Stimulated activated CD4-positive, alpha-beta T cell treated with anti-CD3 and anti-CD28 coated beads, Interleukin-2, amount 100 ng/mL, for 24 hours (primary cell): ENCODE measurements at regions not wholly inside any gene's neighbourhood (a gene's known extent, or its start where the extent isn't known, plus 50 kb on each side); places are given as distances from the start of the nearest gene placed in this dataset.
"Not testable (repeated sequence)": the region's sequence is repeated elsewhere in the genome, so short reads cannot be mapped to it uniquely, and the experiment has no call there.

Experiments used
- DNase-seq, 2 donors: peaks; one replicate each; pipeline ENCODE4 v3.0.0-alpha.2; 2020

DNA sequence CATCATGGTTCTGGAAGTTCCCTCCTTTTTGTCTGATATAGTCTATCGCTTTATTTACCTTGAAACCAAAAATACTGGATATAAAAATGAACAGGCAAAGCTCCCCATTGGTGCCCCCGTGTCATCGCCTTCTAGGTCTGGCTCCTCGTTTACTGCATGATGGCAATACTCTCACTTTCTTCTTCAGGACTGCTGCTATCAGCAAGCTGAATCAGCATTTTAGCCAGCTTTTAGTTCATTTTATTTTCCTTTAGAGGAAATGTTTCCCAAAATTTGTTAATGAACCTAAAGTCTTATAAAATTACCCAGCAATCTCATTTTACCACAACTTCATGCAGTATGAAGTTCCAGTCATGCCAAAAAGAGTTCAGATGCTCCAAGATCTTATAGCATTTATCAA lies 80.5 kb downstream of the ZIC3 start:
- no peak for DNase-seq

DNA sequence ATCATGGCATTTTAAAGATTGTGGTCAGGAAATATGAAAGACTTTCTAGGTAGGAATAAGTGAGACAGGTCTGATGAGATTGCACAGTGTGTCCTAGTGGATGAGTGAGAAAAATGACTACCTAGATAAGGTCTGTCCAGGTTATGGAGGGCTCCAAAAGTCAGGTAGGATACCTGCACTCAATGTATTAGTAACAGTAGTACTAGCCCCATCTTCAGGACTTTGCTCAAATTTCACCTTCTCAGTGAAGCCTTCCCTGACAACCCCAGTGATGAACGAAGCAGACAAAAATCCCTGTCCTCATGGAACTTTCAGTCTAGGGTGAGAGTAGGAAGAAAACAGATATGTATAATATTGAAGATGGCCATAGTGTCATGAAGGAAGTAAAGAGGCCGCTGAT lies 85.7 kb downstream of the ZIC3 start:
- DNase-seq: no peak

DNA sequence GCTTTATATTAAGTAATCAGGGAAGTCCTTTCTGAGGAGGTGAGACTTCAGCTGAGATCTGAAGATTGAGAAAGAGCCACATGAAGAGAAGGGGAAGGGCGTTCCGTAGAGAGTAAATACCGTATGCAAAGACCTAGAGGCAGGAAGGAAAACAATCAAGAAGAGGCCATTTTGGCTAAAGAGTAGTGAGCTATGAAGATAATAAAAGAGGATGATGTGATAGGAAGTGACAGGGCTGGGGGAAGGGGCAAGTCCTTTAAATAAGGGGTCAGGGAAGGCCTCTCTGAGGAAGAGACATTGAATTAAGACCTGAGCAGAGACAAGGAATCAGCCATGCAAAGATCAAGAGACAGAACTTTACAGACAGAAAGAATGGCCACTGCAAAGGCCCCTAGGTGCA lies 86.2 kb downstream of the ZIC3 start:
- DNase-seq: no peak

DNA sequence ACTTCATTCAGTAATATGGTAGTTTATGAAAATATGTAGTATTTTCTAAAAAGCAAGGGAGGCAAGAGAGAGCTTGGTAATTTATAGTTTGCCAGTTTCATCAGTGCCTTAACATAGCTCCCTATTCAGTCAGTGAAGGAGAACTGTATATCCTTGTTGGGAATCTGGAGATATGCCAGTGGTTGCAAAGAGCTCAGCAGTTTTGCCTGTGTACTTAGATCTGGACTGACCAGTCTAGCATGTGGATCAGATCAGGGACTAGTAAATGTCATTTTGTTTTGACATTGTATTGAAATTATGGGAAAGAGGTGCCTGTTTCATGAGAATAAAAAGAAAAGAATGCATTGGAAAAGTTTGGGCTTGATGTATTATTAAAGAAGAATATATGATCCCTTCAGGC lies 88.6 kb downstream of the ZIC3 start:
- DNase-seq: no peak

DNA sequence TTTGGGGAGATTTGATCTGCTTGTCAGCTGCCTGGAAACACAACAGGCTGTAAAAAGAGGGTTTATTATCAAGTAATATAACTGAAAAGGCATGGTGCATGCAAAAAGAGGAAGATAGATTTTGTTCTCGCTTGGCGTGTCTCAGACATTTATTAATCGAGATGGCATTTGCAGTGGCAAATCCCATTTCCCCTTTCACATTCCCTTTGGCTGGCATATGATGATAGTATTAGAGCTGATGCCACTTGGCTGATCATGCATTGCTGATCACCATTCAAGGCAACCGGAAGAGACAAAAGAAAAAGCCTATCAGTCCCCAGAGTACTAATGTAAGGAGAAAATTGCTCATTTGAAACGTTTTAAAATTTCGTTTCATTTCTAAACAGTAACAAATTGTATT lies 101.8 kb downstream of the ZIC3 start:
- DNase-seq: no peak

DNA sequence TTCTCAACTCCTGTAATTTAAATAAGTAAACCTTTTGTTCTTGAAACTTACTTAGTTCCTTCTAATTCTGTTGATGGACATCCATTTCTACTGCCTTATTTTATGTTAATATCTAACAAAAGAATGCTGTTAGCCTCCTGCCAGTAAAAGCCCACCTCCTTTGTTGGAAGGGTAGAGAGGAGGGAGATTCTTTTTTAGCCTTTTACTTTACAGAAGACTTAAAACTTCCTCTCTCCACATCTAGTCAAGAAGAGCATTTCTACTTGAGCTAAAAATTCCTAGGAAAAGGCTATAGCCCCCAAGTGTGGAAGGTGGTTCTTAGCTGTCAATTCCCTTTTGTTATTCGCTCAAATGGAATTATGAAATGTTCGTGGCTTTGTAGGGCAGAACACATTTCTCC lies 118.7 kb downstream of the ZIC3 start:
- no peak for DNase-seq

DNA sequence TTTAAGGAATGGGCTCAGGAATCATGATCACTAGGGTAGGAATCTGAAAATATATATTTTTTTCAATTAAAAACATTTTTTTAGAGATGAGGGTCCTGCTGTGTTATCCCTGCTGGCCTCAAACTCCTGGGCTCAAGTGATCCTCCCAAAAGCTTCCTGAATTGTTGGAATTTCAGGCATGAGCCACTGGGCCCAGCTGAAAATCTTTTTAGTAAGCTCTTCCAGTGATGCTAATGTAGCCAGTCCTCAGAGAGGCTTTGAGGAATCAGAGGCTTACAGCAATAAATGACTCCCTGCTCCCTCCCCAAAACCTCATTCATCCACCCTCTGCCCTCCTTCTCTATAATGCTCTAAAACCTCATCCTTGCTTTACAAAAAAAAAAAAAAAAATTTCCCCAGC lies 129.5 kb downstream of the ZIC3 start:
- DNase-seq: no peak

DNA sequence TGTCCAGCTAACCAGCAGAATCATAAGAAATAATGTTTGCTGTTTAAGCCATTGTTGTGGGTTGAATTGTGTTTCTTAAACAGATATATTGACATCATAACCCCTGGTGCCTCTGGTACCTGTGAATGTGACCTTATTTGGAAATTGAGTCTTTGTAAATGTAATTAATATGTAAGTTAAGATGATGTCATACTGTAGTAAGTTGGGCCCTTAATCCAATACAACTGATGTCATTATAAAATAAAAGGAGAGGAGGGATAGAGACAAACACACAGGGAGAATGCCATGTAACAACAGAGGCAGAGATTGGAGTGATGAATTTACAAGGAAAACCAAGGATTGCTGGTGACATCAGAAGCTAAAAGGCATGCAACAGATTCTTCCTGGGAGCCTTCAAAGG lies 141.4 kb downstream of the ZIC3 start:
- no peak for DNase-seq

DNA sequence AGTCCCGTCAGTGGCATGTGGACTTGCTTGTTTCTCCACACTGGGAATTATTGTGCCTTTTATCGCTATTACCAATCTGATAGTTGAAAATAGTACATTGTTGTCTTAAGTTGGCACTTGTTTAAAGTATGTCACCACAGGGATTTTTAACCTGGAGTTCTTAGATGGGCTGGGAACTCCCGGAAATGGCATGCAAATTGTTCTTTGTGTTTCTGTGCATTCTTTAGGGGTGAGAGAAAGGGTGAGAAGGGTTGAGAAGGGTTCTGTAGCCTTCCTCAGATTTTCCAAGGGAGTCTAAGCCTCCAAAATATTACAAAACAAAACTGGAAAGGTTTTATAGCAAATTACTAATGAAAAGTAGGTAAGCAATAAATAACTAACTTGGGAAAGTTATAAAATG lies 176.9 kb downstream of the ZIC3 start:
- DNase-seq: no peak

DNA sequence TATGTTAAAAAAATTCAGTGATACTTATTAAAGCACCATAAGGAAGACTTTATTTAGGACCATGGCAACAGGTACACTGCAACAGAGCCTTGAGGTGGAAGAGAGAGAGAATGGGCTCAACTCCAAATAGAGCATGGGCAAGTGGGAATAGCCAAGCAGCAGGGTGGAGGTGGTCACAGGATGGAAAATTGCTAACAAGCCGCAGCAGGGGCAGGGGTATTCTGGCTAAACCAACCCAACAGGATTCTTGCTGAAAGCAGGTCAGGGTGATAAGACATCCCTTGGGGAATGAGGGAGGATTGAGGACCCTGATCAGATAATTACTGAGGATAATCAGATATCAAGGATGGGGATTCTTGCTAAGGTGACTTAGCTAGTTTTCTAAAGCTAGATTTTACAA lies 177.5 kb downstream of the ZIC3 start:
- no peak for DNase-seq

DNA sequence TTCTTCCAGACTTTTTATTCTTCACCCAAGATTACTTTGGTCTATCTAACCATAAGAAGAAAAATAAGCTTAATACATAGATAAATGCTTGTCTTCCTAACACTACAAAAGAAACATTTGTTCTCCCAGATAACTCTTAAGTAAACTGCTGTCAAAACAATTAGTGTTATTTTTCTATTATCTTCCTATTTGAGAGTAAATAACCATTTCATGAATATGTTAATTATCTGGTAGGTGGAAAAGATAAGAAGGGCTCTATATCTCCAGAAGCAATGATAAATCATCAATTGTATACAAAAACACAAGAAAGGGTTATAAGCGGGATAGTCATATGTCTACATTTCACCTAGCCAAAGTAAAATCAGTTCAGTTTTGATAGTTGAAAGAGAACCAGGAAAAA lies 180.4 kb downstream of the ZIC3 start:
- no peak for DNase-seq

DNA sequence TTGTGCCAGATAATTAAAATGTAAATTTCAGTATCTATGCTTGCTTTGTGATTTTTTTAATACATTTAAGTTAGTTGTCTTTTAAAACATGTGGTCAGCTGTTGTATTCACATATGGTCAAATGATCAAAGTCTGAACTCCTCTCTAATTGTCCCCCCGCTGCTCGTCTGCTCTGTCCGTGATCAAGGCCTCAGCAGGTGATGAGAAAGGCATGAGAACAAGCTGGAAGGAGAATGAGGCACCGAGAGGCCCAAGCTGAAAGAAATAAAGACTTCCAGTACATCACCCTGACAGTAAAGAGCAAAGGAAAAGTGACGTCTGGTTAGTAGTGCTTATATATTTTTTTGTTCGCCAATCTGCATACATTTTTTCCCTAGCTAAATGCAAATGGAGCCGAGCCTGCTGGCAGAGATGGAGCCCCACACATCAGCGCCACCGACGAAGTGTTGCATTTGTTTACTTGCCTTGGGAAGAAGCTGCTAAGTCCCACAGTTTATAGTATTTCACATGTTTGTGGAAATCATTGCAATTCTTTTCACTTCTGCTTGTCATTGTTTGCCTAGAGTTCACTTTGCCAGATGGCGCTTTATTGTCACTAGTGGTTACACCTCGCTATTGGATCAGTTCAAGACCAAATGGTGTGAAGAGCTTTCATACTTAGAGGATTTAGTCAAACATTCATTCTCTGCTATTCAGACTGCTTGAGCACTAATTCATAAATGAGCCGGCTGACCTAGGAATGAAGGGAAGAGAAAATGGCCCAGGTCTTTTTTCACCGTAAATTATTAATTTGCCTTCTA lies 181.5 kb downstream of the ZIC3 start:
- DNase-seq: no peak

DNA sequence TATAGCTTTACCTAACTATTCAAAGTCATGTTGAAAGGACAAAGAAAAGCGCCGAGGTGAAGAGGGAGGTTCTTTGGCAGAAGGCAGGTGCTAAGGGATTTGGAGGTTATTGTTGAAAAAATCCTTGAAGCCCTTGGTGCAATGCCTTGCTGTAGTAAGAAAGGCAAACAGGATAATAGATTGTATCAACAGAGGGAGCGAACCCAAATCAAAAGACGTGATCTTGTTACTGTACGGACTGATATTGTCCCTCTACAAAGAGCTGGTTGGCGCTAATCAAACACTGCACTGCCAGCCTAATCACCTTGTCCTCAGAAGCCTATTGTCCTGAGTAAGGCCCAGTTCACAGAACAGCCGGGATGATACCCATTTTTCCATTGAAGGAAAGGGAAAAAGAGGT lies 182.9 kb downstream of the ZIC3 start:
- no peak for DNase-seq

DNA sequence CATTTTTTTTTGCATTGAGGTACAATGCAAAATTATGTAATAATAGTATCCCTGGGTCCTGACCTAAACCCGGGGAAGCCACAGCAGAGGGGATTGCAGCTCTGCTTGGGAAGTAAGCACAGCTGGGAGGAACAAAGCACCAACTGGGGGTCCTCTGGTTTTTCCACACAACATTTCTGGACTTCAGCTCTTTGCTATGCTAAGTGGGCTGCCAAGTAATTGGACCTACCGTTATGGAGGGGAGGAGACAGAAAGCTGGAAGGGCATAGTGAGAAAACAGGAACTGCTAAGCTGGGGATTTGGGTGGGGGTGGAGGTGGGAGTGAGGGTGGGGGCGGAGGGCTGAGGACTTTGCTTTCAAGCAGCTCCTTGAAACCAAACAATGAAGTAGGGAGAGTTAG lies 183.3 kb downstream of the ZIC3 start:
- DNase-seq: no peak

DNA sequence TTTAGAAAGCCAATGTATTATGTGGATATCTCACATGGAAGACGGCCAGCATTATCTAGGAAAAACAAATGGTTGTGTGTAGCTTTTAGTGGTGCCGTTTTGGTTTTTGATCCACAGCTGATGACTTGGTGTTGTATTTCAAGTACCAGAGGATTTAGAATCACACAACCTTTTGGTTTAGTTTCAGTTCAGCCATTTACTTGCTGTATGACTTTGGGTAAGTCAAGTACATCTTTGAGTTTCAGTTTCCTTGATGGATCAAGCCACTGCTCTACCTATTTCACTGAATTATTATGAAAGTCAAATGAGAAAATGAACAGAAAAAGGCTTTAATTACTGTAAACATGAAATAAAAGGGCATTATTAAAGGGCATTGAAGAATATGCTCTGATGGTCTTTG lies 205.6 kb downstream of the ZIC3 start:
- no peak for DNase-seq

DNA sequence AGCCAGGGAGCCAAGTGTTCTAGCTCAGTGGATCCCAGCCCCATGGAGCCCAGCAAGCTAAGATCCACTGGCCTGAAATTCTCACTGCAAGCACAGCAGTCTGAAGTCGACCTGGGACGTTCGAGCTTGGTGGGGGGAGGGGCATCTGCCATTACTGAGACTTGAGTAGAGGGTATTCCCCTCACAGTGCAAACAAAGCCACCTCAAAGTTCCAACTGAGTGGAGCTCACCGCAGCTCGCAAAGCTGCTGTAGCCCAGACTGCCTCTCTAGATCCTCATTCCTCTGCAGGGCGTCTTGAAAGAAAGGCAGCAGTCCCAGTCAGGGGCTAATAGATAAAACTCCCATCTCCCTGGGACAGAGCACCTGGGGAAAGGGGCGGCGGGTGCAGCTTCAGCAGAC lies 226.3 kb downstream of the ZIC3 start:
- no peak for DNase-seq

DNA sequence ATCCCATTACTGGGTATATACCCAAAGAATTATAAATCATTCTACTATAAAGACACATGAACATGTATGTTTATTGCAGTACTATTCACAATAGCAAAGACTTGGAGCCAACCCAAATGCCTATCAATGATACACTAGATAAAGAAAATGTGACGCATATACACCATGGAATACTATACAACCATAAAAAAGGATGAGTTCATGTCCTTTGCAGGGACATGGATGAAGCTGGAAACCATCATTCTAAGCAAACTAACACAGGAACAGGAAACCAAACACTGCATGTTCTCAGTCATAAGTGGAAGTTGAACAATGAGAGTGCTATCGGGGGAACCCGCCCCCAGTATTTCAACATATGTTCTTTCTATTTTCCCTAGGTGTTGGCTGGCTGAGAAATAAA lies 232.0 kb downstream of the ZIC3 start:
- not testable (repeated sequence) for DNase-seq

DNA sequence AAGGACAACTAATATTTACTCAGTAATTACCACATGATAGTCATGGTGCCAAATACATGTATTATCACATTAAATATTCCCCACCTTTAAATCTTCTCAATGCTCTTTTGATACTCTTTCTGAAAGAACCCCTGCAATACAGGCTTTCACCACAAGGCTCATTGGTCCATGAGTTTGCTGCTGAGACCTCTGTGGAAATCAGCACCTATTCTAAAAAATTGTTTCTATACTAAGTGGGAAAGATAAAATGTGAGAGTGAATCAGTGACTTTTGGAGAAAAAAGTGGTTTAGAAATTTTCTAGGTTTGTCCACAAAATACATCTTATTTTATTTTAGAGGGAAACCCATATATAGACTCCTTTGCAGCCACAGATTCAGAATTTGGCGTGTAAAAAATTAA lies 257.3 kb downstream of the ZIC3 start:
- no peak for DNase-seq

DNA sequence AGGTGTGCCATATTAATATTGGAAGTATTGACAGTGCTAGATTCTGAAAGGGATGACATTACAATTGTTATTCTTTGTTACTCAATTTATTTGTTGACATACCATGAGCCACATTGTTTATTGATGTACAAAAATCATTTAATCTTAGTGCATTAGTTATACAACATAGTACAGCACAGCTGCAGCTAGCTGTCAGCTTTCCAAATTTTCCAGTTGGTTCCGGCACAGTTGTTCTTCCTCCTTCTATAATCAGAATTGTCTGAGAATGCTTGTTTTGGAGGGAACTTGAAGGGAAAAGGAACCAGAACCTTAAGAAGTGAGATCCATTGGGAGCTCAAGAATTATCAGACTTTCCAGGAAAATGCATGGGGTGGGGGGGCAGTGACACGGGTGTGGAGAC lies 281.4 kb downstream of the ZIC3 start:
- DNase-seq: no peak

DNA sequence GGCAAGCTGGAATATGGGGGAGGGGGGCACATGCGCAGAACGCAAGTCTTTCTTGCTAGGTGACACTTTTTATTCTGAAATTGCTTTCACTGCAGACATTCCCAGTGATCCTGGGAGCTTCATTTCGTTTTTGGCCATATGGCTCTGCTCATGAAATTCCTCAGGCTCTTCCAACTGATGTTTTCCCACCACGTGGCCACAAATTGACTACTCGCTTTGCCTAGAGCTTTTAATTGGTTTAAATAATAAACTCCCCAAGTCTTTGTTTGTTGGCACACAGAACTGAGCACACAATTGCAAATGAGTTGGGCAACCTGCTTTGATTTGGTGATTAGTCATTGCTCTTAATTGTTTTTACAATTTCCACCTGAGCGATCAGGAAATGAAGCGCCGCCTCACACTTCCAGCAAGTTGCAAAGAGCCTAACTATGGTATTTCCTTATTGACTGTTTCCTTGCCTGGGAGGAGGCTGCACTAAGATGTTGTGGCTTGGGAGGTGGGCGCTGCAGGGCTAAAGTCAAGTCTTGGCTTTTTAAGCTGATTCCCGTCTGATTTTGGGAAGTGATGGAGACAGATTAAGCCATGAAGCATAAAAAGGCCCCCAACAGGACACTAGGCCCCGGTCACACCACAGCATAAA lies 282.5 kb downstream of the ZIC3 start:
- DNase-seq: no peak

DNA sequence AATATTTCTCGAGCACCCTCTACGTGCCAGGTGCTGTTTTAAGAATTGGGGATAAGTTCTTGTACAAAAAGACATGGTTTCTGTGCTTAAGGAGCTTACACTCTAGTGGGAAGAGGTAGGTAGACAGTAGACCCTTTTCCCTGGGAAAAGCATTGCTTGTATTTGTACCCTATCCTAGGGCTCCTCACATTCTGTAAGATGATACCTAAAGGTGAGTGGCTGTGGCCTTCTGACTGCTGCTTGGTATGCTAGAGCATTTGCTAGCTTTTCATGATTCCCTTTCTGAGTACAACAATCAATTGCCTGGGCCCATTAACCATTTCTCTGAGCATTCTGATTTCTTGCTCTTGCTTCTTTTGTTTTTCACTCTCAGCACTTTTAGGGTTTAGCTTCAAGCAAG lies 286.6 kb downstream of the ZIC3 start:
- no peak for DNase-seq

DNA sequence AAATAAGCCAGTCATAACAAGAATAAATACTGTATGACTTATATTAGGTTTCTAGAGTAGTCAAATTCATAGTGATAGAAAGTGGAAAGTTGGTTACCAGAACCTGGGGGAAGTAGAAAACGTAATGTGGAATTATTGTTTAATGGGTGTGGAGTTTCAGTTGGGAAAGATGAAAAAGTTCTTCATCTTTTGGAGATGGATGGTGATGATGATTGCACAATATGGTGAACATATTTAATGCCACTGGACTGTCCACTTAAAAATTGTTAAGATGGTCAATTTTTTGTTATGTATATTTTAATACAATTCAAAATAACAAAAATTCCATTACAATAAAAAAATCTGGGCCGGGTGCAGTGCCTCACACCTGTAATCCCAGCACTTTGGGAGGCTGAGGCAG lies 289.6 kb downstream of the ZIC3 start:
- DNase-seq: no peak

DNA sequence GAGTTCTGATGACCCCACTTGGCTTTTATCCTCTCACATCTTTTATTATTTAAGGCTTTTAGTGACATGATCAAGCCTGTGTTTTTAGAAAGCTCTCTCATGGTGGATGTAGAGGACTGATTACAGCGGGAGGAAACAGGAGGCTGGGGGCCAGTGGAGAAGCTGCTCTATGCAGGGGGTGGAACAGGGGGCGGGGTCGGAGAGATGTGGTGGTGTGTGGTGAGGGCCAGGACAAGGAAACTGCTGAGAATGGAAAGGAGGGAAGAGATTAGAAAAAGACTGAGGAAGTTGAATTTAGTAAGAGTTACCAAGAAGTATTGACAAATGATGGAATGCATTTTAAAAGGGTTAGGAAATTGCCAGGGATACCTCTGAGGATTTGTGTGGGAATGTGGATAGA lies 292.2 kb downstream of the ZIC3 start:
- DNase-seq: no peak

DNA sequence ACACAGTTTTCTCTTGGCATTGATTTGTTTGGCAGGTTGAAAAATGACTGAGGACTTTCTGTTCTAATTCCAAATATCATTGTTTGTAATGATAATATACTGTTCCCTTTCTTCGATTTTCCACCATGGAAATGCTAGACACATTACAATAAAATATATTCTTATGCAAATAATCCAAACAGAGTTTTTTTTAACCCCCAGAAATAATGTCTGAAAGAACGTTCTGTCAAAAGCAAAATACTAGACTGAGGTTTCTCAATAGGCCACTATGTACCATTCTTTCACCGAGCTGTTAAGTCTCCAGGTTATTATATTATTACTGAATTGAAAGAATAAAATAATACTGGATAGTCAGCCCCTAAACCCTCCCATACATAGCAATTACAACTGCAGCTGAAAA lies 312.5 kb downstream of the ZIC3 start:
- DNase-seq: no peak

DNA sequence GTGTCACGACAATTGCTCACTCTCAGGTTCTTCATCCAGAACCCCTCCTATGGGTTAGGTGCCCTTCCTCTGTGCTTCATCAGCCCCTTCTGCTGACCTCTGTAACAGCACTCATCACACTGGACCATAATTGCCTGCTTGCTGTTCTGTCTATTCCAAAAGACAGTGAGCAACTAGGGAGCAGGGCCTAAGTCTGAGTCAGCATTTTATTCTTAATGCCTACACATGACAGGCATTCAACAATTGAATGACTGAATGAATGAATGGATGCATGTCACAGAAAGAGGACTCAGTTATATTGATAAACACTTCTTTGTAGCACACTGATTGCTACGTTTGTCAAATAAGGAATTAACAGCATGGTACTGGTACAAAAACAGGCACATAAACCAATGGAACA lies 317.0 kb downstream of the ZIC3 start:
- no peak for DNase-seq
